Medulla oblongata (tissue), 1 donor: ENCODE measurements at regions not wholly inside any gene's neighbourhood (a gene's known extent, or its start where the extent isn't known, plus 50 kb on each side); places are given as distances from the start of the nearest gene placed in this dataset.

Experiments
- DNase-seq: peaks from one replicate; pipeline ENCODE4 v3.0.0-alpha.2; 2015; ENCODE audit errors: extremely low spot score

DNA sequence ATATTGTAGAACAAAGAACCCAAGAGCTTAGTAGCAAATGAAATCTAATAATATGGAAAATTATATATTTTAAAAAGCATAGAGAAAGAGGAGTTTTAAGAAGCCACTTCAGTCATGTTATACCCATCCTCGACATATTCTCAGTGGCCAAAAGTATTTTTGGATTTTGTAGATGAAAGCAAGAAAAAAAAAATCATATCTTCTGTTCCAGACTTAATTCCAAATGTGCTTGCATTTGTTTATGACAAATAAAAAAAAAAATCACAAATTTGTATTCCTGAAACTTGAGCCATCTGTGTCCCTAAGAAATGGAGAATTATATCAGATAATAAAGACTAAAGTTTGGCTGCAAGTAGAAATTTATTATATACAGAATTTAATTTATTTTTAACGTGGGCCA is 1482.4 kb upstream of the PABPC4L start:
- DNase-seq = no peak

DNA sequence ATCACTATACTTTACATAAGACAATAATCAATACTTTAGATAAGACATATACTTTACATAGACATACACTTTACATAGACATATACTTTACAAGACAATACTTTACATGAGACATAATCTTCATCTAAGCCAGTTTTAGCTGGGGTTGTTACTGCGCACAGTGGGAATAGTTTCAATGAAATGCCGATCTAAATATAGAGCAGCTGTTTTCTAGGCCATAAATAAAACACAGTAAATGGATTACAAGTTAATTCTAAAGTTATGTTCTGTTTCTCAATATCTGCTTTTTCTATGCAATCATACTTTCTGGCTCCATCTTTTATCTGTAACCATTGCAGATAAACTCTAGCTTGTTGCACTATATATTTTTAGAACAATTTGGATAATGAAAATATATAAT is 1470.6 kb upstream of the PABPC4L start:
- no peak for DNase-seq

GRCh38 chr4:135670548-135670947 is 1469.0 kb upstream of the PABPC4L start:
- DNase-seq = no peak
